AG10803 (cell line): ENCODE measurements at regions not wholly inside any gene's neighbourhood (a gene's known extent, or its start where the extent isn't known, plus 50 kb on each side); places are given as distances from the start of the nearest gene placed in this dataset.
A peak's percentile ranks its signal among the peaks of the same experiment; 100 is the strongest.
"Not testable (repeated sequence)": the region's sequence is repeated elsewhere in the genome, so short reads cannot be mapped to it uniquely, and the experiment has no call there.

Source experiments
- DNase-seq: peaks from one replicate; pipeline ENCODE4 v3.0.0; 2010; ENCODE audit warnings: low read depth
- H3K4me3 ChIP-seq: 2 replicates; pipeline ENCODE4 v1.5.1; 2011; ENCODE audit warnings: mild to moderate bottlenecking, low read length, control low read depth
- TF ChIP-seq, protein P1 (sequence below): conservative IDR thresholded peaks from 2 replicates; pipeline ENCODE4 v1.5.1; 2011; ENCODE audit warnings: mild to moderate bottlenecking, low read length, control low read depth, inconsistent platforms

DNA sequence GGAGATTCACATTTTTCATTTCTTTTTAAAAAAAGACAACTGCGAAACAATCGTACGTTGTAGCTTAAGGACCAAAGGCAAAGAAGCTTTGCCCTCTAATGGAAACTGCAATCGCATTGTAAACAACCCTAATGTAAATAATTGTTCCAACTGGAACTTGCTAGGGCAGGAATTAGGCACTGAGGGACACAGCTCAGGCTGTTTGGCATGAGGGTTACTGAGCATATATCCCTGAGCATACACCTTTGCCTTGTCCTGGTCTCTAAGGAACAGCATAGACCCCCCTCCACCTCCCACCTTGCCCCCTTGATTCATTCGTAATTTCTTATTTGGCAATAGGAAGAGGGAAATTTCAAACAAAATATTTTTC, 396.4 kb downstream of the LNPK start:
- H3K4me3 ChIP-seq = no peak overlapping the region
- no peak for DNase-seq
- TF ChIP-seq, protein P1, sequence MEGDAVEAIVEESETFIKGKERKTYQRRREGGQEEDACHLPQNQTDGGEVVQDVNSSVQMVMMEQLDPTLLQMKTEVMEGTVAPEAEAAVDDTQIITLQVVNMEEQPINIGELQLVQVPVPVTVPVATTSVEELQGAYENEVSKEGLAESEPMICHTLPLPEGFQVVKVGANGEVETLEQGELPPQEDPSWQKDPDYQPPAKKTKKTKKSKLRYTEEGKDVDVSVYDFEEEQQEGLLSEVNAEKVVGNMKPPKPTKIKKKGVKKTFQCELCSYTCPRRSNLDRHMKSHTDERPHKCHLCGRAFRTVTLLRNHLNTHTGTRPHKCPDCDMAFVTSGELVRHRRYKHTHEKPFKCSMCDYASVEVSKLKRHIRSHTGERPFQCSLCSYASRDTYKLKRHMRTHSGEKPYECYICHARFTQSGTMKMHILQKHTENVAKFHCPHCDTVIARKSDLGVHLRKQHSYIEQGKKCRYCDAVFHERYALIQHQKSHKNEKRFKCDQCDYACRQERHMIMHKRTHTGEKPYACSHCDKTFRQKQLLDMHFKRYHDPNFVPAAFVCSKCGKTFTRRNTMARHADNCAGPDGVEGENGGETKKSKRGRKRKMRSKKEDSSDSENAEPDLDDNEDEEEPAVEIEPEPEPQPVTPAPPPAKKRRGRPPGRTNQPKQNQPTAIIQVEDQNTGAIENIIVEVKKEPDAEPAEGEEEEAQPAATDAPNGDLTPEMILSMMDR = no peak

DNA sequence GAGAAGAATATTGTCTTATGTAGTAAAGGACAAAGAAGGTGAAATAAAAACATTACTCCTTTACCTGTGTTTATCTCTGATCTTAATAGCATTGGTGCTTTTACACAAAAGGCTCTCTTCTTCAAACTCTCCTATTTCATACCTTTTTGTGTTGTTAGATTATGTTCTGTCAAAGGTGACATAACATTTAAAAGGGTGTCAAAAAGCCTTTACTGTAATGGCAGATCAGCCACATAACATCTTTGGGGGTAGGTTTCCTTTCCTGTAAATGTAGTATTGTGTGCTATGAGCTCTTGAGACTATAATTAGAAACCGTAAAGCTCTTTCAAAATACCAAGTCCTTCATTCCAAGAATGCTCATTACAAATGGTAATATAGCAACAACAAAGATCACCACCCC, 400.1 kb downstream of the LNPK start:
- H3K4me3 ChIP-seq = no peak overlapping the region
- TF ChIP-seq, protein P1 = no peak
- DNase-seq = no peak

DNA sequence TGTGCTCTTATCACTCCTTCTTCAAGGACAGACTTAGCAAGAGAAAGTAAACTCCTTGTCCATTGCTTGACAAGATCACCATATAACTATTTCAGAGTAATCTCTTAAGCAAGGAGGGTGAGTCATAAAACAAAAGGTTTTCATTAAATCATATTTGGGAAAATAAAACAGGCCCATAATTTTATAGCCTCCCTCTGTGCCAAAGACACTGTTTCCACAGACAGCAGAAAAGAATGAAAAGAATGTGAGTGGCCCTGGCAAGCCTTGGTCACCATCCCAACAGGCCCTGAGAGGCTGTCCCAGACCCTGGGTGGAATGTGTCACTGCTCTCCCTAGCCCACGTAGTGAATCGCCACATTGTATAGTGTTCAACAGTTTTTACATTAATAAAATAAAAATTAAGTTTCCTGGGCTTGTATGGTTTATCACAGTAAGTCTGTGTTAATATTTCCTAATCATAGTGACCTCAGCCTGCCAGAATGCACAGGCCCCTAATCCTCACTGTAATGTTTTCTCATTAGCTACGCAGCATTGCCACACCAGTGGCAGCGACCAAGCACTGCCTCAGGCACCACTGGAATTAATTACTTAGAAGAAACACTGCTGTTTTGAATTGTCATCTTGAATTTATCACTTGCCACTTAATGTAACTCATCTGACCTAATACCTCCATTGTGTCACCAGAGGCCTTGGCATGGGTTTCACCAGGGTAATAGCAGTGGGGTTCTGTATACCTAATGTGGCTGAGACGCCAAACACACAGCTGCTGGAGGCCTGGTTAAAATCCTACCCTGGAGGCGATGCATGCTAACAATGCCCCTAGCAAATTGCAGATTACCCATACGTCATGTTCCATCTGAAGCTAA, 401.9 kb downstream of the LNPK start:
- TF ChIP-seq, protein P1 = no peak
- H3K4me3 ChIP-seq = no peak overlapping the region
- peak; percentile 96 for DNase-seq

DNA sequence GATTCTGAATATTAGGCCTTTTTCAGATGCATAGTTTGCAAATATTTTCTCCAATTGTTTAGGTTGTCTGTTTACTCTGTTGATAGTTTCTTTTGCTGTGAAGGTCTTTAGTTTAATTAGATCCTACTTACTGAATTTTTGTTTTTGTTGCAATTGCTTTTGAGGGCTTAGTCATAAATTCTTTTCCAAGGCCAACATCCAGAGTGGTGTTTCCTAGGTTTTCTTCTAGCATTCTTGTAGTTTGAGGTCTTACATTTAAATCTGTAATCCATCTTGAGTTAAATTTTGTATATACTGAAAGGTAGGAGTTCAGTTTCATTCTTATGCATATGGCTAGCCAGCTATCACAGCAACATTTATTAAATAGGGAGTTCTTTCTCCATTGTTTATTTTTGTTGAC, 404.8 kb downstream of the LNPK start:
- TF ChIP-seq, protein P1 = no peak
- DNase-seq = peak; percentile 62

DNA sequence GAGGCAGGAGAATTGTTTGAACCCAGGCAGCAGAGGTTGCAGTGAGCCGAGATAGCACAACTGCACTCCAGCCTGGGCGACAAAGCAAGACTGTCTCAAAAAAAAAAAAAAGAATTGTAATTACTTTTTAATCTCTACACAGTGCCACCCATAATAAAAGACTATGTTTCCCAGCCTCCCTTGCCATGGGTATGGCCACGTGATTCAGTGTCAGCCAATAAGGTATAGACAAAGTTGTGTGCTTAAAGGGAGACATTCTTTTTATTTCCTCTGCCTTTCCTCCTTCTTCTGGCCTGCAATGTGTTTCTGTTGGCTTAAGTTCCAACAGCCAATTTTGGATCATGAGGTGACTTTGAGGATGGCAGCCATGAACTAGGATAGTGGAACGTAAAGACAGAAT, 406.9 kb downstream of the LNPK start:
- H3K4me3 ChIP-seq = no peak overlapping the region
- TF ChIP-seq, protein P1 = no peak
- no peak for DNase-seq

More for the DNA sequence above, 404.8 kb downstream of the LNPK start:
- H3K4me3 ChIP-seq = no peak overlapping the region

DNA sequence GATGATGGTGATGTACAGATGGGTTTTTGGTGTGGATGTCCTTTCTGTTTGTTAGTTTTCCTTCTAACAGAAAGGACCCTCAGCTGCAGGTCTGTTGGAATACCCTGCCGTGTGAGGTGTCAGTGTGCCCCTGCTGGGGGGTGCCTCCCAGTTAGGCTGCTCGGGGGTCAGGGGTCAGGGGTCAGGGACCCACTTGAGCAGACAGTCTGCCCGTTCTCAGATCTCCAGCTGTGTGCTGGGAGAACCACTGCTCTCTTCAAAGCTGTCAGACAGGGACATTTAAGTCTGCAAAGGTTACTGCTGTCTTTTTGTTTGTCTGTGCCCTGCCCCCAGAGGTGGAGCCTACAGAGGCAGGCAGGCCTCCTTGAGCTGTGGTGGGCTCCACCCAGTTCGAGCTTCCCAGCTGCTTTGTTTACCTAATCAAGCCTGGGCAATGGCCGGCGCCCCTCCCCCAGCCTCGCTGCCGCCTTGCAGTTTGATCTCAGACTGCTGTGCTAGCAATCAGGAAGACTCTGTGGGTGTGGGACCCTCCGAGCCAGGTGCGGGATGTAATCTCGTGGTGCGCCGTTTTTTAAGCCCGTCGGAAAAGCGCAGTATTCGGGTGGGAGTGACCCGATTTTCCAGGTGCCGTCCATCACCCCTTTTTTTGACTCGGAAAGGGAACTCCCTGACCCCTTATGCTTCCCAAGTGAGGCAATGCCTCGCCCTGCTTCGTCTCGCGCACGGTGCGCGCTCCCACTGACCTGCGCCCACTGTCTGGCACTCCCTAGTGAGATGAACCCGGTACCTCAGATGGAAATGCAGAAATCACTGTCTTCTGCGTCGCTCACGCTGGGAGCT, 408.2 kb downstream of the LNPK start:
- H3K4me3 ChIP-seq, DNase-seq: not testable (repeated sequence)

DNA sequence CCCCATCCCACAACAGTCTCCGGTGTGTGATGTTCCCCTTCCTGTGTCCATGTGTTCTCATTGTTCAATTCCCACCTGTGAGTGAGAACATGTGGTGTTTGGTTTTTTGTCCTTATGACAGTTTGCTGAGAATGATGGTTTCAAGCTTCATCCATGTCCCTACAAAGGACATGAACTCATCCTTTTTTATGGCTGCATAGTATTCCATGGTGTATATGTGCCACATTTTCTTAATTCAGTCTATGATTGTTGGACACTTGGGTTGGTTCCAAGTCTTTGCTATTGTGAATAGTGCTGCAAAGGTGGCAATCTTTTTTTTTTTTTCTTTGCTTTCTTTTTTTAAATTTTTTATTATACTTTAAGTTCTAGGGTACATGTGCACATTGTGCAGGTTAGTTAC, 406.7 kb upstream of the ATP5MC3 start:
- DNase-seq, H3K4me3 ChIP-seq: not testable (repeated sequence)

DNA sequence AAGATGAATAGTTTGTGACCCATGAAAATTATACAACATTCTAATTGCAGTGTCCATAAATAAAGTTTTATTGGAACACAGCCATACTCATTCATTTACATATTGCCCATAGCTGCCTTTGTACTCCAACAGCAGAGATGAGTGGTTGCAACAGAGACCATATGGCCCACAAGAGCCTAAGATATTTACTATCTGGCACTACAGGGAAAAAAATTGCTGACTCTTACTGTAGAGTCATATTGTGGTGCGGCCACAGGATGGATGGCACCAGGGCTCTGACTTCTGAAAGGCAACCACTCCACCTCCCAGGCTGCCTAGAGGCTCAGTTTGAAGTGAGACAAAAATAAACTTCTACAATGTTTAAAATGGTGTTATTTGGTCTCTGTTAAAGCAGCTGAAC, 404.0 kb upstream of the ATP5MC3 start:
- H3K4me3 ChIP-seq = no peak overlapping the region
- no peak for DNase-seq
- TF ChIP-seq, protein P1 = no peak
